Heart right ventricle (tissue), 16 donors: ENCODE measurements at regions not wholly inside any gene's neighbourhood (a gene's known extent, or its start where the extent isn't known, plus 50 kb on each side); places are given as distances from the start of the nearest gene placed in this dataset.

Experiments
- ATAC-seq, 8 donors: fragments of 200-7000 bp; cut with Tn5 transposase; one replicate each; pipeline ENCODE4 v1.9.1; 2020; ENCODE audit warnings: mild to moderate bottlenecking in 8 of 8, moderate library complexity in 8 of 8, moderate number of reproducible peaks in 1 of 8
- DNase-seq, 2 donors: peaks; one replicate each; pipeline ENCODE4 v3.0.0-alpha.2; 2020
- H3K27ac ChIP-seq, 10 donors: fragments of 200-600 bp; sonication (generic) in 2 of 10; one replicate each; pipeline versions ENCODE4 v1.5.0 to v1.8.0; 2020 to 2022; ENCODE audit warnings: mild to moderate bottlenecking in 3 of 10
- H3K27me3 ChIP-seq, 7 donors: fragments of 200-600 bp; one replicate each; pipeline ENCODE4 v1.8.0; 2021 to 2022; ENCODE audit warnings: mild to moderate bottlenecking in 2 of 7
- H3K36me3 ChIP-seq, 9 donors: fragments of 200-600 bp; sonication (generic) in 1 of 9; one replicate each; pipeline versions ENCODE4 v1.5.0 to v1.8.0; 2020 to 2022; ENCODE audit warnings: mild to moderate bottlenecking in 2 of 9
- H3K4me1 ChIP-seq, 9 donors: fragments of 200-600 bp; sonication (generic) in 1 of 9; one replicate each; pipeline versions ENCODE4 v1.5.0 to v1.8.0; 2020 to 2022; ENCODE audit warnings: mild to moderate bottlenecking in 4 of 9
- H3K4me3 ChIP-seq, 10 donors: fragments of 200-600 bp; sonication (generic) in 2 of 10; one replicate each; pipeline versions ENCODE4 v1.5.0 to v1.8.0; 2020 to 2022; ENCODE audit warnings: mild to moderate bottlenecking in 7 of 10, moderate library complexity in 2 of 10
- H3K9me3 ChIP-seq, 11 donors: fragments of 200-600 bp in 10 of 11; sonication (generic) in 2 of 11; one replicate each; pipeline versions ENCODE4 v1.5.0 to v1.8.0; 2013 to 2022; ENCODE audit warnings: mild to moderate bottlenecking in 2 of 11, control low read depth in 1 of 11, moderate library complexity in 1 of 11
- WGBS, 2 donors: extraction: QIAGEN DNeasy Blood & Tissue Kit; methylation state at CpG; one replicate each; pipeline ENCODE4 v1.1.7; 2013; ENCODE audit warnings: inconsistent platforms in 1 of 2; 5-methylcytosine and 5-hydroxymethylcytosine counted together
- intact Hi-C, 10 donors: fragments of 100-400 bp; cut with DNase I; formaldehyde crosslinking; loops; one replicate each; pipeline versions ENCODE4 v1.11.1 to v1.14.2; 2022
- TF ChIP-seq, protein P1 (sequence below), 9 donors: fragments of 200-600 bp; sonication (generic) in 2 of 9; IDR thresholded peaks; one replicate each; pipeline versions ENCODE4 v1.5.0 to v1.8.0; 2021 to 2022; ENCODE audit warnings: antibody characterized with exemption in 9 of 9, mild to moderate bottlenecking in 5 of 9, moderate library complexity in 1 of 9
- donor health status: Arrhythmogenic right ventricular cardiomyopathy.
- donor health status: ischemic (EF 13 %, LVEDD 7.1; RV severe dilation, severe dysfunction).
- donor health status: healthy with polysubstance abuse.
- donor health status: DM: no; HTN: yes; CAD: no.
- donor health status: DM: no; HTN: no; CAD: no.
- donor health status: ischemic (EF 25% LVEDD 6.9; RV normal size, moderate dysfunction).
- donor health status: ischemic (EF 25% LVEDD 5.7; RV mildly dilated, moderate dysfunction).
- donor health status: healthy.
- donor health status: DM: yes; HTN: yes; CAD: no.
- donor health status: Ischemic cardiomyopathy.
- donor health status: ischemic (EF 35%, LVEDD 5.7; RV mildly dilated, moderate dysfunction).
- donor health status: nonischemic (EF 11% LVEDD 7.7; RV severe dilation, severe dysfunction).
- donor health status: DM: yes; HTN: yes; CAD: no.
- donor health status: PGD.
- donor health status: ischemic (EF 29% LVEDD 5.4; RV normal size, mild dysfunction).
- donor health status: nonischemic (EF 23%, LVEDD 6.1; RV moderate dilation, normal function).

DNA sequence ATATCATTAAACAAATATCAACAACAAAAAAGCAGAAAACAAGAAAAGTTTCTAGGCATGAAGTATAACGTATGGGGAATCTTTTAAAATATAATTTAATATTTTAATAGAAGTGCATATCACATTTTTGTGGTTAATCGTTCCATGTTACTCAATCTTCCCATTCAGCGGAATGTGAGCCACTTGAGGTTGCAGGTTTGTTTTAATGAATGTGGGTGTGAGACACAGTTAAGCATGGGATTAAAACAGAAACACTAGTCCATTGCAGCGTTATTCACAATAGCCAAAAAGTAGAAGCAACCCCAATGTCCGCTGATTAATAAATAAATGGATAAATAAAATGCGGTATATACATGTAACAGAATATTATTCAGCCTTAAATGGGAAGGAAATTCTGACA, 146.0 kb downstream of the NDFIP2 start:
- H3K4me3 ChIP-seq: no peak overlapping the region
- intact Hi-C loops: no loop called here
- H3K27me3 ChIP-seq: no peaks in the 10 kb centered on the region
- no peak for DNase-seq
- TF ChIP-seq, protein P1, sequence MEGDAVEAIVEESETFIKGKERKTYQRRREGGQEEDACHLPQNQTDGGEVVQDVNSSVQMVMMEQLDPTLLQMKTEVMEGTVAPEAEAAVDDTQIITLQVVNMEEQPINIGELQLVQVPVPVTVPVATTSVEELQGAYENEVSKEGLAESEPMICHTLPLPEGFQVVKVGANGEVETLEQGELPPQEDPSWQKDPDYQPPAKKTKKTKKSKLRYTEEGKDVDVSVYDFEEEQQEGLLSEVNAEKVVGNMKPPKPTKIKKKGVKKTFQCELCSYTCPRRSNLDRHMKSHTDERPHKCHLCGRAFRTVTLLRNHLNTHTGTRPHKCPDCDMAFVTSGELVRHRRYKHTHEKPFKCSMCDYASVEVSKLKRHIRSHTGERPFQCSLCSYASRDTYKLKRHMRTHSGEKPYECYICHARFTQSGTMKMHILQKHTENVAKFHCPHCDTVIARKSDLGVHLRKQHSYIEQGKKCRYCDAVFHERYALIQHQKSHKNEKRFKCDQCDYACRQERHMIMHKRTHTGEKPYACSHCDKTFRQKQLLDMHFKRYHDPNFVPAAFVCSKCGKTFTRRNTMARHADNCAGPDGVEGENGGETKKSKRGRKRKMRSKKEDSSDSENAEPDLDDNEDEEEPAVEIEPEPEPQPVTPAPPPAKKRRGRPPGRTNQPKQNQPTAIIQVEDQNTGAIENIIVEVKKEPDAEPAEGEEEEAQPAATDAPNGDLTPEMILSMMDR (IDR thresholded peaks at IDR 0.05): no peak
- no peaks in the 10 kb centered on the region for H3K9me3 ChIP-seq
- 93% methylated on average over 6 of the region's 6 CpGs for WGBS, 2 donors
- H3K36me3 ChIP-seq: no peaks in the 10 kb centered on the region
- H3K4me1 ChIP-seq: peaks cover 0 to 6% (median 0%) of the 10 kb centered on the region in 9 donors
- no peak for ATAC-seq
- H3K27ac ChIP-seq: no peak overlapping the region

DNA sequence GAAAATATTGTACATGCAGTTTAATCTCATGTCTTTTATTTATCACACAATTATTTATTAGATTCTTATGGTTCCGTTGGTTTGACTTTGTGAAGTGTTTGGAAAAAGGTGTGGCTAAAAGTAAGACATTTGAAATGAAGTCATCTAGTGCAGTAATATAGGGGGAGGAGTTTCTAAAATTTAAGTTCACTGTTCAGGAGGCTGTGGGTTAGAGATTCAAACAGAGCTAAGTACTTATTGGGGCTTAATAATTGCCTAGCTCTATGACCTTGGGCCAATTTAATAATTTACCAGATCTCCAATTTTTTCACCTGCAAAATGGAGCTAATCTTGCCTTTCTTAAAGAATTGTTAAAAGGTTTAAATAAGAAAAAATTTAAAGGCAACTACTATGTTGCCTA, 144.6 kb downstream of the NDFIP2 start:
- whole genome bisulfite sequencing, 2 donors: 89 to 96% methylated on average over 1 of the region's 1 CpG

DNA sequence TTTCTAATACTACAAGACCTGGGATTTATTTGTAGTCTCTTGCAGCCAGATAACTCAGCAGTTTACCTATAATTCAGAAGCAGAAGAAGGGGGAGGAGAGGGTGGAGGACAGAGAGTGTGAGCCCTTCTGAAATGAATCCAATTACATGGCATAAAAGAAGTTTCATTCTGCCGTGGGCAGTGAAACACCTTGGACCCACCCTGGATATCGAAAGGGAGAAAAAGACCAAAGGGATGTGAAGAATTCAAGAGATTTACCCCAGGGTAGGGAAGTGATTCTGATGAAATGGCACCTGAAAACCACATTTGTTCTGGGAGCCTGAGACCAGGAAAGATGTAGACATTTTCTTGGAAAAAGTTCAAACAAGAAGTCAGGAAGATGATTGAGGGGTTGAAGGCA, 140.9 kb downstream of the NDFIP2 start:
- Histone ChIP-seq H3K4me3 (no peak overlapping the region), H3K27me3 (no peaks in the 10 kb centered on the region), H3K36me3 (no peaks in the 10 kb centered on the region), H3K9me3 (peaks cover 0 to 7% (median 0%) of the 10 kb centered on the region in 11 donors), H3K4me1 (no peaks in the 10 kb centered on the region), H3K27ac (no peak overlapping the region)
- DNase-seq (no peak), ATAC-seq (no peak)
- TF ChIP-seq, protein P1 (IDR thresholded peaks at IDR 0.05): no peak
- 90 to 92% methylated on average over 2 of the region's 2 CpGs for WGBS, 2 donors
- intact Hi-C loops: no loop called here

More for the DNA sequence above, 144.6 kb downstream of the NDFIP2 start:
- no peak for ATAC-seq
- no peaks in the 10 kb centered on the region for H3K36me3 ChIP-seq
- H3K27ac ChIP-seq: no peak overlapping the region
- peaks cover 0 to 7% (median 0%) of the 10 kb centered on the region in 11 donors for H3K9me3 ChIP-seq
- DNase-seq: no peak
- intact Hi-C loops: no loop called here
- TF ChIP-seq, protein P1 (IDR thresholded peaks at IDR 0.05): no peak
- no peak overlapping the region for H3K4me3 ChIP-seq
- H3K27me3 ChIP-seq: no peaks in the 10 kb centered on the region
- H3K4me1 ChIP-seq: peaks cover 0 to 4% (median 0%) of the 10 kb centered on the region in 9 donors

DNA sequence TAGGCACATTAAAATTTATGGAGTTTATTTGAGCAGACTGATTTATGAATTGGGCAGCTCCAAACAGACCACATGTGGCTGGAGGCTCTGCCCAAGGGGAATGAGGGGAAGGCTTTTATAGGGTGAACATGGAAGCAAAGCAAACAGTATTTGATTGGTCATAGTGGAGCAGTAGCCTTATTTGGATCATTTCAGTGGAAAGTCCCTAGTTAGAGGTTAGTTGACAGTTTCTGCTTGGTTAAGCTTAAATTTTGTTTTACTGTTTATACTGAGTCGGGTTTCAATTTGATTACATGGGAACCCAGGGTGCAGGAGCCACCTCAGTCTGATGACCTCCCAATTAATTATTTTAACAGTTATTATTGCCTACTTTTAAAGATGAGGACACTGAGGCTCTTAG, 140.5 kb downstream of the NDFIP2 start:
- Histone ChIP-seq H3K36me3 (no peaks in the 10 kb centered on the region), H3K27ac (no peak overlapping the region), H3K4me3 (no peak overlapping the region), H3K4me1 (no peaks in the 10 kb centered on the region), H3K27me3 (no peaks in the 10 kb centered on the region), H3K9me3 (peaks cover 0 to 7% (median 0%) of the 10 kb centered on the region in 11 donors)
- ATAC-seq (no peak), DNase-seq (no peak)
- intact Hi-C loops: no loop called here
- TF ChIP-seq, protein P1 (IDR thresholded peaks at IDR 0.05): no peak
- WGBS, 2 donors: 90 to 100% methylated on average over 1 of the region's 1 CpG
